PC-3 (cell line): ENCODE measurements at regions not wholly inside any gene's neighbourhood (a gene's known extent, or its start where the extent isn't known, plus 50 kb on each side); places are given as distances from the start of the nearest gene placed in this dataset.

Source experiments
- EZH2 ChIP-seq: fragments of 300-600 bp; sonication (generic); IDR thresholded peaks from one replicate; pipeline ENCODE4 v1.6.1; 2017; ENCODE audit warnings: antibody characterized with exemption, mild to moderate bottlenecking, low read length; ENCODE audit not compliant: unreplicated experiment
- TF ChIP-seq, protein P1 (sequence below): fragments of 300-600 bp; sonication (generic); conservative IDR thresholded peaks from 2 replicates; pipeline ENCODE4 v1.5.1; 2017; ENCODE audit warnings: antibody characterized with exemption, low read depth, mild to moderate bottlenecking, low read length

DNA sequence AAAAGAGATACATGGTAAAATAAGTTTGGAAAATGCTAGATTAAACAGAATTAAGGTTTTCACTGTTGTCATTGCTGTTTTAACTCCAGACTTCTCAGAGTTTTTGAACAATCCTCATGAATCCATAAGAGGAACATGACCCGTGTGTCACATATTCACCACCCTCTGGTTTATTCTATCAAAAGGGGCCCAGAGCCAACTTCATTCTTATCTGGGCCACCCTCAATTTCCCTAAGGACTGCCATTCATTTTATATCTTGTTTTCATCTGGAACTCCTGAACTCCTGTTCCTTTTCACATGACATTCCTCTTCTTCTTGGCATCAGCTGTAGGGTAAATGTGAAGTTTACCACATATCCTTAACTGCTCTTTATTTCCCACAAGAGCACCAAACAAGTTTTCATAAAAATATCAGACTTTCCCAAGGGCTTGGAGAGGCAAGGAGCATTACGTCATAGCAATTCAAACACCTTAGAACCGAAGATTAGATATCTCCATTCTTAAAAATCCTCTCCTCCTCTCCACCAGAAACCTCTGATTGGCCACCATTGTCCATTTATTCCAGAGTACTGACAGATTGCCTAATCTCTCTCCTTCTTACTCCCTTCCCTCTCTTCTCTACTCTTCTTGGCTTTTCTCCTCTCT, 225.2 kb downstream of the SEC23A start:
- no peak for TF ChIP-seq EZH2
- TF ChIP-seq, protein P1, sequence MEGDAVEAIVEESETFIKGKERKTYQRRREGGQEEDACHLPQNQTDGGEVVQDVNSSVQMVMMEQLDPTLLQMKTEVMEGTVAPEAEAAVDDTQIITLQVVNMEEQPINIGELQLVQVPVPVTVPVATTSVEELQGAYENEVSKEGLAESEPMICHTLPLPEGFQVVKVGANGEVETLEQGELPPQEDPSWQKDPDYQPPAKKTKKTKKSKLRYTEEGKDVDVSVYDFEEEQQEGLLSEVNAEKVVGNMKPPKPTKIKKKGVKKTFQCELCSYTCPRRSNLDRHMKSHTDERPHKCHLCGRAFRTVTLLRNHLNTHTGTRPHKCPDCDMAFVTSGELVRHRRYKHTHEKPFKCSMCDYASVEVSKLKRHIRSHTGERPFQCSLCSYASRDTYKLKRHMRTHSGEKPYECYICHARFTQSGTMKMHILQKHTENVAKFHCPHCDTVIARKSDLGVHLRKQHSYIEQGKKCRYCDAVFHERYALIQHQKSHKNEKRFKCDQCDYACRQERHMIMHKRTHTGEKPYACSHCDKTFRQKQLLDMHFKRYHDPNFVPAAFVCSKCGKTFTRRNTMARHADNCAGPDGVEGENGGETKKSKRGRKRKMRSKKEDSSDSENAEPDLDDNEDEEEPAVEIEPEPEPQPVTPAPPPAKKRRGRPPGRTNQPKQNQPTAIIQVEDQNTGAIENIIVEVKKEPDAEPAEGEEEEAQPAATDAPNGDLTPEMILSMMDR = no peak
